ENCODE measurements at regions not wholly inside any gene's neighbourhood (a gene's known extent, or its start where the extent isn't known, plus 50 kb on each side); places are given as distances from the start of the nearest gene placed in this dataset.

- Histone ChIP-seq H3K27ac (replicated peaks) (peak overlapping the region; percentile 84), H3K9me3 (replicated peaks) (peaks cover 7% of the 10 kb centered on the region), H3K4me3 (no peak overlapping the region), H3K4me1 (peaks cover 15% of the 10 kb centered on the region), H3K27me3 (ENCODE audit: low read depth) (no peaks in the 10 kb centered on the region), H3K36me3 (no peaks in the 10 kb centered on the region)
- intact Hi-C loops (cut with micrococcal nuclease) = no loop called here
- no peak for TF ChIP-seq CTCF (IDR thresholded peaks at IDR 0.05; ENCODE audit: borderline replicate concordance)
- DNase-seq = peak; percentile 56
These were observed 121.7 kb upstream of the TPM1 start for GRCh38 chr15:62920682-62921502.

GRCh38 chr15:62922514-62922913 lies 120.0 kb upstream of the TPM1 start:
- Histone ChIP-seq H3K4me3 (no peak overlapping the region), H3K9me3 (replicated peaks) (peaks cover 4% of the 10 kb centered on the region), H3K27ac (replicated peaks) (peak overlapping the region; percentile 84), H3K4me1 (peaks cover 15% of the 10 kb centered on the region), H3K36me3 (no peaks in the 10 kb centered on the region), H3K27me3 (ENCODE audit: low read depth) (no peaks in the 10 kb centered on the region)
- intact Hi-C loops (cut with micrococcal nuclease) = no loop called here
- no peak for TF ChIP-seq CTCF (IDR thresholded peaks at IDR 0.05; ENCODE audit: borderline replicate concordance)
- DNase-seq = no peak

GRCh38 chr15:62925875-62926274 lies 116.7 kb upstream of the TPM1 start:
- intact Hi-C loops (cut with micrococcal nuclease) = no loop called here
- no peak overlapping the region for H3K4me3 ChIP-seq

GRCh38 chr15:62927196-62927595 lies 115.4 kb upstream of the TPM1 start:
- Histone ChIP-seq H3K9me3 (replicated peaks) (no peaks in the 10 kb centered on the region), H3K27ac (replicated peaks) (no peak overlapping the region), H3K4me1 (peaks cover 18% of the 10 kb centered on the region), H3K27me3 (ENCODE audit: low read depth) (no peaks in the 10 kb centered on the region), H3K36me3 (no peaks in the 10 kb centered on the region), H3K4me3 (no peak overlapping the region)
- intact Hi-C loops (cut with micrococcal nuclease) = no loop called here
- TF ChIP-seq CTCF (IDR thresholded peaks at IDR 0.05; ENCODE audit: borderline replicate concordance) = no peak
- DNase-seq = no peak

More at GRCh38 chr15:62925875-62926274, 116.7 kb upstream of the TPM1 start:
- H3K9me3 ChIP-seq (replicated peaks) = no peaks in the 10 kb centered on the region
- no peaks in the 10 kb centered on the region for H3K36me3 ChIP-seq
- no peak for DNase-seq
- H3K4me1 ChIP-seq = peaks cover 30% of the 10 kb centered on the region
- H3K27me3 ChIP-seq (ENCODE audit: low read depth) = no peaks in the 10 kb centered on the region
- no peak overlapping the region for H3K27ac ChIP-seq (replicated peaks)
- no peak for TF ChIP-seq CTCF (IDR thresholded peaks at IDR 0.05; ENCODE audit: borderline replicate concordance)

- TF ChIP-seq CTCF (IDR thresholded peaks at IDR 0.05; ENCODE audit: borderline replicate concordance) = no peak
- H3K27me3 ChIP-seq (ENCODE audit: low read depth) = no peaks in the 10 kb centered on the region
- DNase-seq = no peak
- no peak overlapping the region for H3K4me3 ChIP-seq
- peak overlapping the region; percentile 58 for H3K27ac ChIP-seq (replicated peaks)
- H3K4me1 ChIP-seq = peaks cover 18% of the 10 kb centered on the region
- intact Hi-C loops (cut with micrococcal nuclease) = no loop called here
- no peaks in the 10 kb centered on the region for H3K9me3 ChIP-seq (replicated peaks)
- no peaks in the 10 kb centered on the region for H3K36me3 ChIP-seq
These were observed 114.7 kb upstream of the TPM1 start for GRCh38 chr15:62927836-62928235.
